Smooth muscle cell of the brain vasculature (primary cell): ENCODE measurements at regions not wholly inside any gene's neighbourhood (a gene's known extent, or its start where the extent isn't known, plus 50 kb on each side); places are given as distances from the start of the nearest gene placed in this dataset.

ENCODE experiments used
- DNase-seq: peaks from one replicate; pipeline ENCODE4 v3.0.0-alpha.2; 2012; ENCODE audit warnings: low read depth, low spot score

GRCh38 chr4:111789901-111790640 lies 355.2 kb upstream of the FAM241A start:
- DNase-seq: no peak

- no peak for DNase-seq
These were observed 352.6 kb upstream of the FAM241A start for GRCh38 chr4:111792632-111793031.

GRCh38 chr4:111793433-111794091 lies 351.7 kb upstream of the FAM241A start:
- no peak for DNase-seq

- DNase-seq: no peak
These were observed 347.6 kb upstream of the FAM241A start for GRCh38 chr4:111797455-111798163.

GRCh38 chr4:111798840-111799239 lies 346.4 kb upstream of the FAM241A start:
- no peak for DNase-seq

- no peak for DNase-seq
These were observed 344.7 kb upstream of the FAM241A start for GRCh38 chr4:111800551-111800950.

GRCh38 chr4:111802191-111802590 lies 343.1 kb upstream of the FAM241A start:
- DNase-seq: no peak

GRCh38 chr4:111806331-111806730 lies 338.9 kb upstream of the FAM241A start:
- no peak for DNase-seq

- no peak for DNase-seq
These were observed 337.7 kb upstream of the FAM241A start for GRCh38 chr4:111807576-111807975.

- DNase-seq: no peak
These were observed 337.1 kb upstream of the FAM241A start for GRCh38 chr4:111808174-111808573.

GRCh38 chr4:111811661-111812060 lies 333.6 kb upstream of the FAM241A start:
- DNase-seq: no peak

- DNase-seq: no peak
These were observed 333.1 kb upstream of the FAM241A start for GRCh38 chr4:111812114-111812513.

GRCh38 chr4:111812760-111813159 lies 332.5 kb upstream of the FAM241A start:
- no peak for DNase-seq

GRCh38 chr4:111813555-111814140 lies 331.6 kb upstream of the FAM241A start:
- no peak for DNase-seq

GRCh38 chr4:111814961-111815360 lies 330.3 kb upstream of the FAM241A start:
- DNase-seq: no peak

GRCh38 chr4:111821342-111821741 lies 323.9 kb upstream of the FAM241A start:
- no peak for DNase-seq

GRCh38 chr4:111836601-111837000 lies 308.7 kb upstream of the FAM241A start:
- no peak for DNase-seq

- no peak for DNase-seq
These were observed 307.5 kb upstream of the FAM241A start for GRCh38 chr4:111837761-111838160.

- no peak for DNase-seq
These were observed 306.8 kb upstream of the FAM241A start for GRCh38 chr4:111838406-111838930.

- no peak for DNase-seq
These were observed 306.1 kb upstream of the FAM241A start for GRCh38 chr4:111839141-111839540.

GRCh38 chr4:111842336-111842735 lies 302.9 kb upstream of the FAM241A start:
- no peak for DNase-seq
